Smooth muscle cell (in vitro differentiated cells): ENCODE measurements at regions not wholly inside any gene's neighbourhood (a gene's known extent, or its start where the extent isn't known, plus 50 kb on each side); places are given as distances from the start of the nearest gene placed in this dataset.

ENCODE experiments used
- DNase-seq: peaks from one replicate; lab custom pipeline; 2025; ENCODE audit not compliant: unreplicated experiment; lab: John Stamatoyannopoulos, UW
- H2AFZ ChIP-seq: fragments of 200-600 bp; sonication (generic); 2 replicates; pipeline ENCODE4 v1.6.0; 2016; ENCODE audit warnings: antibody characterized with exemption, low read depth, mild to moderate bottlenecking
- H3F3A ChIP-seq: fragments of 200-600 bp; sonication (generic); 2 replicates; pipeline ENCODE4 v1.6.0; 2017; ENCODE audit warnings: antibody characterized with exemption, low read depth
- H3K27ac ChIP-seq: fragments of 200-600 bp; sonication (generic); 2 replicates; pipeline ENCODE4 v1.5.1; 2016; ENCODE audit warnings: low read depth, mild to moderate bottlenecking
- H3K27me3 ChIP-seq: fragments of 200-600 bp; sonication (generic); 2 replicates; pipeline ENCODE4 v1.6.1; 2016; ENCODE audit warnings: low read depth, mild to moderate bottlenecking
- H3K36me3 ChIP-seq: fragments of 200-600 bp; sonication (generic); 2 replicates; pipeline ENCODE4 v1.5.1; 2016; ENCODE audit warnings: low read depth
- H3K4me1 ChIP-seq: fragments of 200-600 bp; sonication (generic); 2 replicates; pipeline ENCODE4 v1.5.1; 2016; ENCODE audit warnings: low read depth
- H3K4me2 ChIP-seq: fragments of 200-600 bp; sonication (generic); 2 replicates; pipeline ENCODE4 v1.6.0; 2016; ENCODE audit warnings: mild to moderate bottlenecking
- H3K4me3 ChIP-seq: fragments of 200-600 bp; sonication (generic); 2 replicates; pipeline ENCODE4 v1.5.1; 2016; ENCODE audit warnings: mild to moderate bottlenecking
- H3K79me2 ChIP-seq: fragments of 200-600 bp; sonication (generic); 2 replicates; pipeline ENCODE4 v1.6.0; 2016; ENCODE audit warnings: low read depth, mild to moderate bottlenecking
- H3K9ac ChIP-seq: fragments of 200-600 bp; sonication (generic); 2 replicates; pipeline ENCODE4 v1.6.0; 2016; ENCODE audit warnings: low read depth
- H3K9me3 ChIP-seq: fragments of 200-600 bp; sonication (generic); replicated peaks from 2 replicates; pipeline ENCODE4 v1.5.1; 2016; ENCODE audit warnings: low read depth
- H4K20me1 ChIP-seq: fragments of 200-600 bp; sonication (generic); 2 replicates; pipeline ENCODE4 v1.6.0; 2016; ENCODE audit warnings: low read depth
- WGBS: methylation state at CpG from one replicate; pipeline ENCODE4 v1.1.7; 2016; ENCODE audit warnings: low lambda C conversion rate; 5-methylcytosine and 5-hydroxymethylcytosine counted together
- TF ChIP-seq, protein P1 (sequence below): fragments of 200-600 bp; sonication (generic); IDR thresholded peaks from 2 replicates; pipeline ENCODE4 v1.5.1; 2017; ENCODE audit warnings: borderline replicate concordance, mild to moderate bottlenecking, antibody characterized with exemption; ENCODE audit not compliant: insufficient read depth, poor library complexity, severe bottlenecking

DNA sequence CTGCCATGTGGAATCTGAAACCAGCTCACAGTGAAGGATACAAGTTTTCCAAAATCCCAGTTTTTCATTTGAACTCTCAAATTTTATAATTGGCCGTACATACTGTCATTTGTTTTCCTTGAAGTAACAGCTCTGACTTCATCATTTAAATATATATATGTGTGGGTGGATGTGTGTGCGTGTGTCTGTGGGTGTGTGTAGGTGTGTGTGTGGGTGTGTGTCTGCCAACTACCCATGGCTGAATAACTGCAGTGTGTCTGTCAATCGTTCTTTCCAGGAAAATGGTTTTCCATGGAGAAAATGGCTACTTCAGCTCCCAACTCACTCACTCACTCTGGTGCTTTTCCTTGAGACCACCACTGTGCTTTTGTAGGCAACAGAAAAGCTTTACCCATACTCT, 169.0 kb downstream of the PLPP3 start:
- H3F3A ChIP-seq: no peaks in the 10 kb centered on the region
- no peak overlapping the region for H3K4me3 ChIP-seq
- DNase-seq: no peak
- H3K27me3 ChIP-seq: no peaks in the 10 kb centered on the region
- H2AFZ ChIP-seq: no peak overlapping the region
- peaks cover 14% of the 10 kb centered on the region for H3K4me1 ChIP-seq
- no peak overlapping the region for H3K27ac ChIP-seq
- 90% methylated on average over 3 of the region's 3 CpGs for WGBS
- no peaks in the 10 kb centered on the region for H4K20me1 ChIP-seq
- H3K9me3 ChIP-seq: no peaks in the 10 kb centered on the region
- H3K36me3 ChIP-seq: no peaks in the 10 kb centered on the region
- TF ChIP-seq, protein P1, sequence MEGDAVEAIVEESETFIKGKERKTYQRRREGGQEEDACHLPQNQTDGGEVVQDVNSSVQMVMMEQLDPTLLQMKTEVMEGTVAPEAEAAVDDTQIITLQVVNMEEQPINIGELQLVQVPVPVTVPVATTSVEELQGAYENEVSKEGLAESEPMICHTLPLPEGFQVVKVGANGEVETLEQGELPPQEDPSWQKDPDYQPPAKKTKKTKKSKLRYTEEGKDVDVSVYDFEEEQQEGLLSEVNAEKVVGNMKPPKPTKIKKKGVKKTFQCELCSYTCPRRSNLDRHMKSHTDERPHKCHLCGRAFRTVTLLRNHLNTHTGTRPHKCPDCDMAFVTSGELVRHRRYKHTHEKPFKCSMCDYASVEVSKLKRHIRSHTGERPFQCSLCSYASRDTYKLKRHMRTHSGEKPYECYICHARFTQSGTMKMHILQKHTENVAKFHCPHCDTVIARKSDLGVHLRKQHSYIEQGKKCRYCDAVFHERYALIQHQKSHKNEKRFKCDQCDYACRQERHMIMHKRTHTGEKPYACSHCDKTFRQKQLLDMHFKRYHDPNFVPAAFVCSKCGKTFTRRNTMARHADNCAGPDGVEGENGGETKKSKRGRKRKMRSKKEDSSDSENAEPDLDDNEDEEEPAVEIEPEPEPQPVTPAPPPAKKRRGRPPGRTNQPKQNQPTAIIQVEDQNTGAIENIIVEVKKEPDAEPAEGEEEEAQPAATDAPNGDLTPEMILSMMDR: no peak
- H3K79me2 ChIP-seq: no peaks in the 10 kb centered on the region
- H3K4me2 ChIP-seq: no peak overlapping the region
- H3K9ac ChIP-seq: no peak overlapping the region

DNA sequence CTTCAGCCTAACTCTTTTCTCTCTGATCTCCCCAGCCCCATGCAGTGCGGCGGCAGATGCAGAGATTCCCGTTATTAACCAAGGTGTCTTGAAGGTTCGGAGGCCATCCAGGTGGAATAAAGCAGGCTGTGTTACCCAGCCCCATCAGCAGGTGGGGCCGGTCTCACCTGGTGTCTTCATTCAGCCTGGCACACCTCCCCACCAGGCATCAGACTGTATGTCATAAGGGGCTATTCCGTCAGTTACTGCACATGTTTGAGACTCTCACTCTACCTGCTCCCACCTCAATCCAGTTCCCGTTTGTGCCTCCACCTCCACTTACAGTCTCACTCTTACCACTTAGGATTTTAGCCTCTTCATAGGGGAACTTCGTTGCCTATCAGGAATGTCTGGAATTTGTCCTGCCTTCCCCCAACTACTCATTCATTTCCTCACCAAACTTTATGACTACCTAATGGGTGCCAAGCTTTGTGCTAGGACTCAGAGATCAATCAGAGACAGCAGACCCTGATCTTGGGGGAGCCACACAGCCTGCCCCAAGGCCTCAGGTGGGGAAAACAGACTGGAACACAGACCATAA, 170.2 kb downstream of the PLPP3 start:
- no peak overlapping the region for H3K4me2 ChIP-seq
- H3K9me3 ChIP-seq: no peaks in the 10 kb centered on the region
- no peak overlapping the region for H3K27ac ChIP-seq
- H2AFZ ChIP-seq: no peak overlapping the region
- H3K79me2 ChIP-seq: no peaks in the 10 kb centered on the region
- no peaks in the 10 kb centered on the region for H4K20me1 ChIP-seq
- H3K9ac ChIP-seq: no peak overlapping the region
- WGBS: 77% methylated on average over 8 of the region's 8 CpGs
- peaks cover 4% of the 10 kb centered on the region for H3K4me1 ChIP-seq
- TF ChIP-seq, protein P1: peak; percentile 23
- no peak for DNase-seq
- H3K36me3 ChIP-seq: no peaks in the 10 kb centered on the region
- no peaks in the 10 kb centered on the region for H3K27me3 ChIP-seq
- H3F3A ChIP-seq: no peaks in the 10 kb centered on the region
- H3K4me3 ChIP-seq: no peak overlapping the region

DNA sequence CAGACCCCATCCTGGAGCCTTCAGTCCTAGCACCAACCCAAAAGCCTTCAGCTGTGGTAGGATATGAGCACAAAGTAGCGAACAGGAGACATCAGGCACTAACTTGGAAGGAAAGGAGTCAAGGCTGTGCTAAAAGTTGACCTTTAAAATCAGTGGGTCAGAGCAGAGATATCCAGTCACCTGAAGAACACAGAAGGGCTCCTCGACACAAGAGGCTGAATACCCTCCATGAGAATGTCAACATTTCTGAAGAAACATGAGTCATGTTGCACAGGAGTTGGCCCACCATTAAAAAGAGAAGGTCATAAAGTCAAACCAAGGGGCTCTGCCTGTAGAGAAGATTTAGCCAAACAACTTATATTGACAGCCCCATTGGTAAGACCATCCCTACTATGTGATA, 172.5 kb downstream of the PLPP3 start:
- DNase-seq: no peak
- H3K27me3 ChIP-seq: no peaks in the 10 kb centered on the region
- H3K9ac ChIP-seq: no peak overlapping the region
- no peak overlapping the region for H2AFZ ChIP-seq
- no peaks in the 10 kb centered on the region for H4K20me1 ChIP-seq
- 76% methylated on average over 2 of the region's 2 CpGs for WGBS
- no peak overlapping the region for H3K4me3 ChIP-seq
- H3K27ac ChIP-seq: no peak overlapping the region
- no peaks in the 10 kb centered on the region for H3K79me2 ChIP-seq
- peaks cover 2% of the 10 kb centered on the region for H3K4me1 ChIP-seq
- TF ChIP-seq, protein P1: no peak
- no peak overlapping the region for H3K4me2 ChIP-seq
- no peaks in the 10 kb centered on the region for H3F3A ChIP-seq
- no peaks in the 10 kb centered on the region for H3K36me3 ChIP-seq
- no peaks in the 10 kb centered on the region for H3K9me3 ChIP-seq

DNA sequence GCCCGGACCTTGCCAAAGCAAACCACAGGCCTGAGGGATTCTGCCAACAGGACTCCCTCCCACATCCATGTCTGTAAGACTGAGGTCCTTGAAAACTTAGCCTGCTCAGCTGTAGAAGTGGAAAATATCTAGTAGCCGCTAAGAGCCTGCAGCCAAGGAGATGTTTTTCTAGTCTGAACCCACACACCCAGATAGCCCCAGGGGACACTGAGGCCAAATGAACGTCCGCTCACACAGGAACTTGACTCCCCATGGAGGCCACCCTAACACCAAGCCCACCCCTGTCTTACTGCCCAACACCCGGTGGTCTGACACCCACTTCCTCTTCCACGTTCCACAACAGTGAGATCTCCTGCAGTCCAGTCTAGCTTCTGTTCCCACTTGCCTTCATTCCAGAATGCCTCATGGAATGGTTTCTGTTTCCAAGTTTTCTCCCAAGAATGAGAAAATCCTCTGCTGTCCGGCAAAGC, 174.8 kb downstream of the PLPP3 start:
- no peak for DNase-seq
- Histone ChIP-seq H3K9ac (no peak overlapping the region), H3K4me3 (no peak overlapping the region), H3K36me3 (no peaks in the 10 kb centered on the region), H3K9me3 (no peaks in the 10 kb centered on the region), H3K27me3 (no peaks in the 10 kb centered on the region), H3F3A (no peaks in the 10 kb centered on the region), H3K4me2 (no peak overlapping the region), H3K27ac (no peak overlapping the region), H2AFZ (no peak overlapping the region), H3K79me2 (no peaks in the 10 kb centered on the region), H3K4me1 (no peaks in the 10 kb centered on the region), H4K20me1 (no peaks in the 10 kb centered on the region)
- TF ChIP-seq, protein P1: no peak
- WGBS: 81% methylated on average over 7 of the region's 7 CpGs
